ENCODE measurements at regions not wholly inside any gene's neighbourhood (a gene's known extent, or its start where the extent isn't known, plus 50 kb on each side); places are given as distances from the start of the nearest gene placed in this dataset.

DNA sequence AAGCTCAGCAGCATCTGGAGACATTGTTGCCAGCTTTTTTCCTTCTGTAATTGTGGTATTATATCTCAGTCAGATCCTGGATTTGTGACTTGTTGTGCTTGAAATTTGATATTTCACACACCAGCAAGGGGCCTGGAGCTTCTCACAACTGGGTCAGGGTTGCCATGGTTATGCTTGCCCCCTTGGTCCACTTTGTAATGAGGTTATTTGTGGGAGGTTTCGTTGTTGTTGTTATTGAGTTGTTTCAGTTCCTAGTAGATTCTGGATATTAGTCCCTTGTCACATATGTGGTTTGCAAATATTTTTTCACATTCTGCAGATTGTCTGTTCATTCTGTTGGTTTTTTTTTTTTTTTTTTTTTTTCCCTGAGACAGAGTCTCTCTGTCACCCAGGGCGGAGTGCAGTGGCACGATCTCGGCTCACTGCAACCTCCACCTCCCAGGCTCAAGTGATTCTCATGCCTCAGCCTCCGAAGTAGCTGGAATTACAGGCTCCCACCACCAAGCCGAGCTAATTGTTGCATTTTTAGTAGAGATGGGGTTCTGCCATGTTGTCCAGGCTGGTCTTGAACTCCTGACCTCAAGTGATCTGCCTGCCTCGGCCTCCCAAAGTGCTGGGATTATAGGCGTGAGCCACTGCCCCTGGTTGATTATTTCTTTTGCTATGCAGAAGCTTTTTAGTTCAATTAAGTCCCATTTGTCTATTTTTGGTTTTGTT is 80.6 kb upstream of the ETV6 start:
- DNase-seq: no peak

GRCh38 chr12:11569716-11570115 is 79.8 kb upstream of the ETV6 start:
- no peak for DNase-seq

DNA sequence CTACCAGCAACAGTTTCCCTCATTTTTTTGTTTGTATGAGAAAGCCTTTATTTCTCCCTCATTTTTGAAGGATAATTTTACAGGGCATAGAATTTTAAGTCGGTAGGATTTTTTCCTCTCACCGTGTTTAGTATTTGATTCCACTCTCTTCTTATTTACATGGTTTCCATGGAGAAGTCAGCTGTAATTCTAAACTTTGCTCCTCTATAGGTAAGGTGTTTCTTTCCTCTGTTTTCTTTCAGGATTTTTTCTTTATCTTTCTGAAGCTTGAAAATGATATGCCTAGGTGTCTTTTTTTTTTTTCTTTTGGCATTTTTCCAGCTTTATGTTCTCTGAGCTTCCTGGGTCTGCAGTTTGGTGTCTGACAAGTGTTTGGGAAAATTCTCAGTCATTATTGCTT is 75.6 kb upstream of the ETV6 start:
- DNase-seq: no peak

DNA sequence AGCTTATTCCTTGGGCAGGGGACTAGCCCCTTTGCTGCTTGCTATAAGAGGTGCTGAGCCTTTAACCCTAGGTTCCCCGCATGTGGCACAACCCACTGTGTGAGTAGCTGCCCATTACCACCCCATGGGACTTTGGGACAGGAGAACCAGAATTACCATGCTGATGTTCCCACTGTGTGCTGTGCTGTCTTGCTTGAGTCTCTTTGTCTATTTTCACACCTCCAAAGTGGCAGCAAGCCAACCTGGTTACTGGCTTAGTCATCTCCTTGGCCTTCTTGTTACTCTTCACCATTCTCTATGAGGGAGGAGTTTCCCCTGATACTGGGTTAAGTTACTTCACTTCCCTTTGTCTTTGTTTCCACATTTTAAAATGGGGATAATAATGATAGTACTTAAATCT is 73.4 kb upstream of the ETV6 start:
- DNase-seq: no peak

DNA sequence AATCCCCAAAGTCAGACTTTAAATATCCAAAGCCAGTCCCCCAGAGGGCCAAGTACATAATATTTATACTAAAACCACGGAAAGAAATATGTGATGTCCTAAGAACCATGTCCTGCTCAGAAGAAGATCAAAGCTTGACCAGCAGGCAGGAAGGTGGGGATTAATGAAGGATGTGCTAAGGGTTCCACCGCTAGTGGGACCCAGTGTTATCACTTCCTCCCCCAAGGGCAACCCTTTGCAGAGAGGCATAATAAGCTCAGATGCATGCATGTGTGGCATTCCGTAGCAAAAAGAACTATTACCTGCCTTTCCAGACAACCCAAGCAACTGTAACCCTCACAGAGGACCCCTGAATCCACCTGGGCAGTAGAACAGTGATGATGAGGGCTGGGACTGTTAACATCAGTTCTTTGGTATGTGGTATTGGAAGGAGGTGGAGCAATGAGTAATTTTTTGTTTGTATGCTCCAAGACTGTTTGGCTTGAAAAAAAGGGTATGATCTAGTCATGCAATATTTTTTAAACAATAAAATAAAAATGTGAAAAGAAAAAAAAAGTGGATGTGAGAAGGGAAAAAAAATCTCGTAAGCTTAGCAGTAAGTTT is 71.7 kb upstream of the ETV6 start:
- no peak for DNase-seq

DNA sequence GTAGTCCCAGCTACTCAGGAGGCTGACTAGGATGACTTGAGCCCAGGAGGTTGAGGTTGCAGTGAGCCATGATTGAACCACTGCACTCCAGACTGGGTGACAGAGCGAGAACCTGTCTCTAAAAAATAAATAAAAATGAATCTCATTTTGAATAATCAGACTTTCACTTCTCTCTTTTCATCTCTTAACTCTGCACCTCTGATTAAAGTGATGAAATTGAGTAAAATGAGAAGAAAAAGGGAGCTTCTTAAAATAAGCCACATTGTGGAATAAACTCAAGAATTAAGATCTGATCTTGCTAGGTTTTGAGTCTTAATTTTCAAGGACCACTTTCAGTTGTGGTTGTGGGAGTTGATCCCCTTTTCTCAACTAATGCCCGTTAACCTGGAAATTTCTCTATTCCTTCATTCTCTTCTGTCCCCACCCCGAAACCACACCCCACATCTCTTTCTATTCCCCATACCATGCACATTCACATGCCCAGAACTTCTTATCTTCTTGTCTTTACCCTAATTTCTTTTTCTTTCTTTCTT is 70.9 kb upstream of the ETV6 start:
- no peak for DNase-seq

- peak in 1 of 2 experiments; percentile 24 for DNase-seq
These were observed 69.2 kb upstream of the ETV6 start for GRCh38 chr12:11580125-11580751.

- DNase-seq: peak; percentile 12 to 68
These were observed 68.2 kb upstream of the ETV6 start for GRCh38 chr12:11581179-11581755.

- peak; percentile 89 to 92 for DNase-seq
These were observed 65.1 kb upstream of the ETV6 start for GRCh38 chr12:11584221-11584855.

DNA sequence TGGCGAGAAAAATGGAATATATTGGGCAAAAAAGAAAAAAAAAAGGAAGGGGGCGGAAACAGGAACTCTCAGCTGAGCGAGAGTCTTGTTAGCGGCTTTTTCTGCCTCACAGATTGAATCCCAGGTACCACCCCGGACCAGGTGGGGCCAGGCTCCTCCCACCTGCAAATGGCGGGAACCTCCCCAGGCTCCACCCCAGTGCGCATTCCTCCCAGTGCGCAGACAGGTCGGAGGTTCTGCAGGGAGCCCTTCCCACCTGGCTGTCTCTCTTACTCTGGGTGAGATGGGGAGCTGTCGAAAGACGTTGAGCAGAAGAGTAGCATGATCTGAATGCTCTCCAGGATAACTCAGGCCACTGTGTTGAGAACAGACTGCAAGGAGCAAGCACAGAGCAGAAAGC is 57.0 kb upstream of the ETV6 start:
- DNase-seq: no peak

- peak in 1 of 2 experiments; percentile 38 for DNase-seq
These were observed 56.5 kb upstream of the ETV6 start for GRCh38 chr12:11593013-11593412.

GRCh38 chr12:11595080-11595479 is 54.4 kb upstream of the ETV6 start:
- DNase-seq: no peak

GRCh38 chr12:11596141-11596540 is 53.3 kb upstream of the ETV6 start:
- DNase-seq: no peak

DNA sequence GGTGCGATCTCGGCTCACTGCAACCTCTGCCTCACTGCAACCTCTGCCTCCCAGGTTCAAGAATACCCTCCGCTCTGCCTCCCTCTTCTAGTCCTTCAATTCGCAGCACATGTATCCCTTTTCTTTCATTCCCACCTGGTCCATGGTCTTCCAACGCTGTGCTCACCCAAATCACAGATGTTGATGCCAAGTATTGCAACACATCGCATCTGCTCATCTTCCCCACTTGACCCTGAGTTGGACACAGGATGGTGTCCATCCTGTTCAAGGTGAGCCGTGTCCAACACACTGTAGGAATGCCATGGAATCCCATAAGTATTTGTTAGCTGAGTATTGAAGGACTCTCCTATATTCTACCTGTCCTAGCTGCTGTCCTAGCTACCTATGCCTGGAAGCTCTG is 50.6 kb upstream of the ETV6 start:
- DNase-seq: no peak
